Thoracic aorta (tissue), 2 donors: ENCODE measurements at regions not wholly inside any gene's neighbourhood (a gene's known extent, or its start where the extent isn't known, plus 50 kb on each side); places are given as distances from the start of the nearest gene placed in this dataset.
"Not testable (repeated sequence)": the region's sequence is repeated elsewhere in the genome, so short reads cannot be mapped to it uniquely, and the experiment has no call there.

Experiments
- ATAC-seq: fragments of 150-250 bp; one replicate; pipeline ENCODE4 v1.8.0; 2017; ENCODE audit warnings: low read depth; ENCODE audit not compliant: insufficient number of reproducible peaks, low FRiP score
- DNase-seq: peaks from one replicate; pipeline ENCODE4 v3.0.0-alpha.2; 2020; ENCODE audit warnings: low spot score
- H3K27ac ChIP-seq, 2 donors: fragments of 200-600 bp; sonication (generic); 1 replicate in 1 of 2; 2 replicates in 1 of 2; pipeline ENCODE4 v1.5.1; 2016; ENCODE audit warnings: mild to moderate bottlenecking in 2 of 2, moderate library complexity in 2 of 2
- H3K27me3 ChIP-seq: fragments of 200-600 bp; sonication (generic); replicated peaks from 2 replicates; pipeline ENCODE4 v1.6.0; 2016; ENCODE audit warnings: mild to moderate bottlenecking; ENCODE audit not compliant: insufficient read depth
- H3K36me3 ChIP-seq: fragments of 200-600 bp; sonication (generic); one replicate; pipeline ENCODE4 v1.5.1; 2016
- H3K4me1 ChIP-seq, 2 donors: fragments of 200-600 bp; sonication (generic); 1 replicate in 1 of 2; 2 replicates in 1 of 2; pipeline versions ENCODE4 v1.5.1 to v1.6.0; 2016; ENCODE audit warnings: low read depth in 2 of 2, mild to moderate bottlenecking in 1 of 2; ENCODE audit not compliant: control insufficient read depth in 1 of 2
- H3K4me3 ChIP-seq: fragments of 200-600 bp; sonication (generic); 2 replicates; pipeline ENCODE4 v1.5.1; 2016; ENCODE audit warnings: mild to moderate bottlenecking
- H3K9me3 ChIP-seq: fragments of 200-600 bp; sonication (generic); 2 replicates; pipeline ENCODE4 v1.5.1; 2016
- CTCF ChIP-seq: fragments of 200-600 bp; sonication (generic); IDR thresholded peaks from one replicate; pipeline ENCODE4 v1.5.1; 2019; ENCODE audit warnings: antibody characterized with exemption

DNA sequence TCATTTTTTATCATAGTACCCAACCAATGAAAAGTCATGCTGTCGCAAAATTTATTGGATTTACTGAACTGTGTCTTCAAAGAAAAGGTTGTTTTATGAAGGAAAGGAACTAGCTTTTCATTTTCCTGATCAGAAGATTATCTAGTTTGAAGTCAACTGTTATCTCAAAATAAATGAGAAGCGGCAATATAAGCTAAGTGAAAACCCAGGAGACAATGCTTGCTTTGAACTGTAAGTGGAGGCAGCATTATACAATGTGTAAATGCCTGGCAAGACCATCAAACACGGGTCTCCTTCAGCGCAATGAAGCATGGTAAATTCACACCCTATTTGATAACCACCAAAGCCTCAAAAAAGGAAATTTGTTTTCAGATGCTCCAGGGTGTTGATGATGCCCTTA is 134.4 kb upstream of the PTBP2 start:
- Histone ChIP-seq H3K4me3 (no peak overlapping the region), H3K27me3 (no peaks in the 10 kb centered on the region), H3K4me1 (peaks cover 0 to 5% of the 10 kb centered on the region in 2 donors), H3K9me3 (no peaks in the 10 kb centered on the region), H3K27ac (no peak overlapping the region), H3K36me3 (no peaks in the 10 kb centered on the region)
- TF ChIP-seq CTCF: no peak
- ATAC-seq (no peak), DNase-seq (no peak)

- Histone ChIP-seq H3K27ac (no peak overlapping the region), H3K36me3 (no peaks in the 10 kb centered on the region), H3K4me1 (peaks cover 0 to 5% of the 10 kb centered on the region in 2 donors), H3K27me3 (no peaks in the 10 kb centered on the region), H3K4me3 (no peak overlapping the region), H3K9me3 (no peaks in the 10 kb centered on the region)
- DNase-seq (no peak), ATAC-seq (no peak)
- no peak for TF ChIP-seq CTCF
Observed at GRCh38 chr1:96588416-96588995, 133.1 kb upstream of the PTBP2 start.

DNA sequence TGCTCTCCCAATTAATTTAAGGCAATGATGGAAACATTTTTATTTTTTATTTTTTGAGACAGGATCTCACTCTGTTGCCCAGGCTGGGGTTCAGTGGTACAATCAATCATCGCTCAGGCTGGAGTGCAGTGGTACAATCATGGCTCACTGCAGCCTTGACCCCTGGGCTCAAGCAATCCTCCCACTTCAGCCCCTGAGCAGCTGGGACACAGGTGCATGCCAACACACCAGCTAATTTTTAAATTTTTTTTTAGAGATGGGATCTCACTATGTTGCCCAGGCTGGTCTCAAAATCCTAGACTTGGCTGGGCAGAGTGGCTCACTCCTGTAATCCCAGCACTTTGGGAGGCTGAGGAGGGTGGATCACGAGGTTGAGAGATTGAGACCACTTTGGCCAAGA is 126.1 kb upstream of the PTBP2 start:
- not testable (repeated sequence) for H3K27ac ChIP-seq, H3K4me3 ChIP-seq, ATAC-seq, H3K27me3 ChIP-seq, DNase-seq, H3K9me3 ChIP-seq, H3K36me3 ChIP-seq
- peaks cover 0 to 11% of the 10 kb centered on the region in 2 donors for H3K4me1 ChIP-seq

GRCh38 chr1:96596226-96596922 is 125.2 kb upstream of the PTBP2 start:
- no peak overlapping the region for H3K4me3 ChIP-seq
- no peaks in the 10 kb centered on the region for H3K9me3 ChIP-seq
- no peaks in the 10 kb centered on the region for H3K27me3 ChIP-seq
- H3K36me3 ChIP-seq: no peaks in the 10 kb centered on the region
- peaks cover 0 to 11% of the 10 kb centered on the region in 2 donors for H3K4me1 ChIP-seq
- ATAC-seq (no peak), DNase-seq (no peak)
- no peak for TF ChIP-seq CTCF
- H3K27ac ChIP-seq: no peak overlapping the region

DNA sequence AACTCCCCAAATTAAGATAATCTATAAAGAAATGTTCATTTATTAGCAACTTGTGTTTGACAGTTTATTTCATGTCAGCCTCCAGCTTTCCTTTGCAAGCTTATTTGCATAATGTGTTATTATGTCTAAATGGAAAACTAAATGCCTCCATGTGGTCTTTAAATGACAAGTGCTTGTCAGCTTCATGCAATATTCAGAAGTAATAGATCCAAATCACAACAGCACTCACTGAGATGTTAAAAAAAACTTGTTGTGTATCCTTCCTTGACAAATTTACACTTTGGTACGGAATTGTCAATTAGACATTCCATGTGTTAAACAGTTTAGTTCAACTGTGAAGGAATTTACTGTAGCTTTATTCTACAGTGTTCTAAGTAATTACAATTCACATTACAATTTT is 124.4 kb upstream of the PTBP2 start:
- no peaks in the 10 kb centered on the region for H3K27me3 ChIP-seq
- H3K4me1 ChIP-seq: peaks cover 0 to 11% of the 10 kb centered on the region in 2 donors
- DNase-seq (no peak), ATAC-seq (no peak)
- no peaks in the 10 kb centered on the region for H3K9me3 ChIP-seq
- H3K4me3 ChIP-seq: no peak overlapping the region
- no peak overlapping the region for H3K27ac ChIP-seq
- H3K36me3 ChIP-seq: no peaks in the 10 kb centered on the region
- no peak for TF ChIP-seq CTCF
